ENCODE measurements at regions not wholly inside any gene's neighbourhood (a gene's known extent, or its start where the extent isn't known, plus 50 kb on each side); places are given as distances from the start of the nearest gene placed in this dataset.
"Not testable (repeated sequence)": the region's sequence is repeated elsewhere in the genome, so short reads cannot be mapped to it uniquely, and the experiment has no call there.

DNA sequence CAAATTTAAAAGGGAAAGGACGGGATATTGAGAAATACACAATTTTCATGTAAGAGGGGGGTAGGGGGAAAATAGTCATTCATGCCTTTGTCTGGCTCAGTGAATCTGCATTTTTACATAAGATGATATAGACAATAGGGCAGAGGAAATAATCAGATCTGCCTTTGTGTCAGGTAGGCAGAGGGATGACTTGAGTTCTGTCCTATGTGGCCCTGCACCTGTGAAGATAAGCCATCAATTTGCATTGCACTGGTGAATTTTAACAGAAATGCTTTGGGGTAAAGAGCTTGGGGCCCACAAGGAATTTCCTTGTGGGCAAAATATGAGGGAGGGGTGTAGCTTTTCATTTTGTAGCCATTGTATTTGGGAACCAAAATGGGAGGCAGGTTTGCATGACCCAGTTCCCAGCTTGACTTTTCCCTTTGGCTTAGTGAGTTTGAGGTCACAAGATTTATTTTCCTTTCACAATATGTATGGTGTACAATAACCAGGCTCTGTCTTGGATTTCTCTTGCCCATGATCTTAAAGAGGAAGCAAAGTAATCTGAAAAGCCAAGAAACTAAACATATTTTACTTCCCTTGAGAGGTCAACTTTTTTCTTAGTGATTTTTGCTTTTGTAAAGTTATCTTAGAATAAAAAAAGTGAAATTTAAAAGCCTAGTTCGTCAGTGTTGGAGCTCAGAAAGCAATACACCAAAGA, 77.7 kb upstream of the SORL1 start:
- Histone ChIP-seq H3K4me3 (no peak overlapping the region), H3K27me3 (no peaks in the 10 kb centered on the region), H3K9me3 (no peaks in the 10 kb centered on the region), H3K36me3 (no peaks in the 10 kb centered on the region), H3K4me1 (peaks cover 0 to 5% (median 0%) of the 10 kb centered on the region in 4 donors), H3K27ac (no peak overlapping the region)
- no peak for DNase-seq
- TF ChIP-seq, protein P1, sequence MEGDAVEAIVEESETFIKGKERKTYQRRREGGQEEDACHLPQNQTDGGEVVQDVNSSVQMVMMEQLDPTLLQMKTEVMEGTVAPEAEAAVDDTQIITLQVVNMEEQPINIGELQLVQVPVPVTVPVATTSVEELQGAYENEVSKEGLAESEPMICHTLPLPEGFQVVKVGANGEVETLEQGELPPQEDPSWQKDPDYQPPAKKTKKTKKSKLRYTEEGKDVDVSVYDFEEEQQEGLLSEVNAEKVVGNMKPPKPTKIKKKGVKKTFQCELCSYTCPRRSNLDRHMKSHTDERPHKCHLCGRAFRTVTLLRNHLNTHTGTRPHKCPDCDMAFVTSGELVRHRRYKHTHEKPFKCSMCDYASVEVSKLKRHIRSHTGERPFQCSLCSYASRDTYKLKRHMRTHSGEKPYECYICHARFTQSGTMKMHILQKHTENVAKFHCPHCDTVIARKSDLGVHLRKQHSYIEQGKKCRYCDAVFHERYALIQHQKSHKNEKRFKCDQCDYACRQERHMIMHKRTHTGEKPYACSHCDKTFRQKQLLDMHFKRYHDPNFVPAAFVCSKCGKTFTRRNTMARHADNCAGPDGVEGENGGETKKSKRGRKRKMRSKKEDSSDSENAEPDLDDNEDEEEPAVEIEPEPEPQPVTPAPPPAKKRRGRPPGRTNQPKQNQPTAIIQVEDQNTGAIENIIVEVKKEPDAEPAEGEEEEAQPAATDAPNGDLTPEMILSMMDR (IDR thresholded peaks at IDR 0.05) = no peak
- no peak for TF ChIP-seq POLR2A (IDR thresholded peaks at IDR 0.05)

GRCh38 chr11:121376130-121376529, 76.0 kb upstream of the SORL1 start:
- no peak for TF ChIP-seq POLR2A (IDR thresholded peaks at IDR 0.05)
- TF ChIP-seq, protein P1 (IDR thresholded peaks at IDR 0.05) = no peak
- no peaks in the 10 kb centered on the region for H3K9me3 ChIP-seq
- no peaks in the 10 kb centered on the region for H3K36me3 ChIP-seq
- H3K27me3 ChIP-seq = no peaks in the 10 kb centered on the region
- H3K4me1 ChIP-seq = peaks cover 0 to 5% (median 0%) of the 10 kb centered on the region in 4 donors
- no peak overlapping the region for H3K27ac ChIP-seq
- no peak for DNase-seq
- no peak overlapping the region for H3K4me3 ChIP-seq

DNA sequence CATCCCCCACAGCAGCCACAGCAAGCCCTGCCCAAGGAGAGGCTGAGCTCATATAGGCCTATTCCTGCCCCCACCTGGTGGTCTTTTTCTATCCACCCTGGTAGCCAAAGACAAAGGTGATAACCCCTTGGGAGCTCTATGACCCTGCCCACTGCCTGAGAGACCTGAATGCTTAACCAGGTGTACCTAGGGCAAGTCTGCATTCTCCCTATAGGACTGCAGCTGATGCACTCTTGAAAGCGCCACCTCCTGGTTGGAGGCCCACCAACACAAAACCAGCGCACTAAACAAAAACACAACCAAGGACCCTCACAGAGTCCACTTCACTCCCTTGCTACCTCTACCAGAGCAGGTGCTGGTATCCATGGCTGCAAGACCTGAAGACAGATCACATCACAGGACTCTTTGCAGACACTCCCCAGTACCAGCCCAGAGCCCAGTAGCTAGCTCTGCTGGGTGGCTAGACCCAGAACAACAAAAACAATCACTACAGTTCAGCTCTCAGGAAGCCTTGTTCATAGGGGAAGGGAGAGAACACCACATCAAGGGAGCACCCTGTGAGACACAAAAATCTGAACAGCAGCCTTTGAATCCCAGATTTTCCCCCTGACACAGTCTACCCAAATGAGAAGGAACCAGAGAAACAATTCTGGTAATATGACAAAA, 72.8 kb upstream of the SORL1 start:
- H3K9me3 ChIP-seq, H3K4me3 ChIP-seq, DNase-seq, H3K4me1 ChIP-seq, H3K27ac ChIP-seq, H3K36me3 ChIP-seq, H3K27me3 ChIP-seq: not testable (repeated sequence)
- TF ChIP-seq, protein P1 (IDR thresholded peaks at IDR 0.05) = peak in 1 of 6 experiments; percentile 10

DNA sequence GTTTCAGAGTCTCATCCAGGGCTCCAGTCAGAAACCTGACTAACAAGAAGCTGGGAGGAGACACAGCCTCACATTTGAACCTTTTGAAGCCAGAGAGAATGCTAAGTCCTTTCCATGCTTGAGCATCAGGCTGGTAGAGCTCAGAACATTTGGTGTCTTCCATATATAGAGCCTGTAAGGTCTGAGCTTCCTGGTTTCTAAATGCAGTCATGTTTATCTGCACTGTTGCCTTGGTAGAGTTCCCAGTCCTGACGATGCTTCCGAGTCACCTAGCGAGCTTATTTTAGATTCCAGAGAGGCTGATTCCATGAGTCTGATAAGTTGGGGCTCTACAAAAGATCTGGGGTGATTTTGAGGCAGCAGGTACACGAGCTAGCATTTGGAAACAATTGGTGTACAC, 68.4 kb upstream of the SORL1 start:
- no peak overlapping the region for H3K4me3 ChIP-seq
- H3K27me3 ChIP-seq = no peaks in the 10 kb centered on the region
- H3K4me1 ChIP-seq = no peaks in the 10 kb centered on the region
- DNase-seq = no peak
- no peak for TF ChIP-seq POLR2A (IDR thresholded peaks at IDR 0.05)
- TF ChIP-seq, protein P1 (IDR thresholded peaks at IDR 0.05) = no peak
- no peaks in the 10 kb centered on the region for H3K36me3 ChIP-seq
- H3K27ac ChIP-seq = peak overlapping the region in 1 of 4 donors; percentile 16
- H3K9me3 ChIP-seq = no peaks in the 10 kb centered on the region

GRCh38 chr11:121385688-121386087, 66.4 kb upstream of the SORL1 start:
- H3K27me3 ChIP-seq = no peaks in the 10 kb centered on the region
- no peak for TF ChIP-seq POLR2A (IDR thresholded peaks at IDR 0.05)
- TF ChIP-seq, protein P1 (IDR thresholded peaks at IDR 0.05) = no peak

More at GRCh38 chr11:121385688-121386087, 66.4 kb upstream of the SORL1 start:
- Histone ChIP-seq H3K36me3 (no peaks in the 10 kb centered on the region), H3K4me3 (no peak overlapping the region), H3K9me3 (no peaks in the 10 kb centered on the region), H3K4me1 (no peaks in the 10 kb centered on the region), H3K27ac (no peak overlapping the region)
- no peak for DNase-seq

Data from Peyer's patch (tissue), 4 donors.